HCT116 (cell line): ENCODE measurements at regions not wholly inside any gene's neighbourhood (a gene's known extent, or its start where the extent isn't known, plus 50 kb on each side); places are given as distances from the start of the nearest gene placed in this dataset.
"Not testable (repeated sequence)": the region's sequence is repeated elsewhere in the genome, so short reads cannot be mapped to it uniquely, and the experiment has no call there.

ENCODE experiments used
- ATAC-seq: fragments of 200-7000 bp; cut with Tn5 transposase; 2 replicates; pipeline ENCODE4 v1.9.1; 2020; ENCODE audit warnings: mild to moderate bottlenecking, moderate library complexity
- BruUV-seq: library from RNA; stranded (reverse); fragments of 400-500 nt; replicated peaks from 2 replicates; lab custom pipeline; 2021; lab: Mats Ljungman, UMichigan
- CTCF ChIA-PET: fragments of 300-600 bp; sonication (Branson Sonifier 250); formaldehyde crosslinking; loops from one replicate; lab custom pipeline; 2021; ENCODE audit warnings: antibody characterized with exemption; lab: Charles Lee
- POLR2A ChIA-PET: fragments of 300-600, 350-600 bp; sonication (Branson Sonifier 250); formaldehyde crosslinking; loops from one replicate; lab custom pipeline; 2021; ENCODE audit warnings: antibody characterized with exemption; lab: Charles Lee
- RAD21 ChIA-PET, 2 experiments: fragments of 300-600 bp; sonication (Branson Sonifier 250); formaldehyde crosslinking; loops; one replicate each; lab custom pipeline; 2023; ENCODE audit warnings: low total read pairs in 2 of 2; ENCODE audit not compliant: uncharacterized antibody in 2 of 2, unreplicated experiment in 2 of 2, low non-redundant PET in 1 of 2; lab: Charles Lee
- DNase-seq: peaks from one replicate; pipeline ENCODE4 v3.0.0-alpha.2; 2010; ENCODE audit warnings: low read depth, low spot score
- H2AFZ ChIP-seq: fragments of 200-600 bp; shearing (Covaris generic), sonication (generic); 2 replicates; pipeline ENCODE4 v1.6.1; 2017; ENCODE audit warnings: low read depth, mixed run types, mixed read lengths, antibody characterized with exemption, low read length; ENCODE audit not compliant: poor library complexity, severe bottlenecking
- H3K27ac ChIP-seq: 2 replicates; pipeline ENCODE4 v1.5.1; 2012; ENCODE audit warnings: low read depth, low read length
- H3K27me3 ChIP-seq: fragments of 200-600 bp; sonication (generic); 2 replicates; pipeline ENCODE4 v1.6.1; 2016; ENCODE audit warnings: mixed run types, low read length, mixed read lengths; ENCODE audit not compliant: insufficient read depth
- H3K36me3 ChIP-seq, 2 experiments: fragments of 200-500 bp in 1 of 2; fragments of 200-600 bp in 1 of 2; sonication (Bioruptor generic) in 1 of 2; sonication (generic) in 1 of 2; 2 replicates each; pipeline versions ENCODE4 v1.5.1 to v1.6.1; 2014 to 2016; ENCODE audit warnings: low read length in 2 of 2, inconsistent platforms in 1 of 2, mixed read lengths in 1 of 2, mixed run types in 1 of 2; ENCODE audit not compliant: insufficient read depth in 2 of 2, control insufficient read depth in 1 of 2
- H3K4me1 ChIP-seq, 2 experiments: fragments of 200-600 bp in 1 of 2; sonication (generic) in 1 of 2; 2 replicates each; pipeline versions ENCODE4 v1.5.1 to v1.6.1; 2012 to 2017; ENCODE audit warnings: low read length in 2 of 2, inconsistent platforms in 1 of 2, mild to moderate bottlenecking in 1 of 2, mixed read lengths in 1 of 2, mixed run types in 1 of 2, moderate library complexity in 1 of 2; ENCODE audit not compliant: insufficient read depth in 2 of 2, control insufficient read depth in 1 of 2
- H3K4me2 ChIP-seq: fragments of 200-600 bp; sonication (generic); 2 replicates; pipeline ENCODE4 v1.6.1; 2017; ENCODE audit warnings: mixed run types, low read length, mixed read lengths
- H3K4me3 ChIP-seq, 2 experiments: fragments of 200-600 bp in 1 of 2; sonication (generic) in 1 of 2; replicated peaks in 1 of 2; 2 replicates each; pipeline ENCODE4 v1.5.1; 2011 to 2016; ENCODE audit warnings: low read length in 2 of 2, control low read depth in 1 of 2, low read depth in 1 of 2, mild to moderate bottlenecking in 1 of 2, mixed read lengths in 1 of 2, mixed run types in 1 of 2
- H3K79me2 ChIP-seq: fragments of 200-600 bp; sonication (generic); 2 replicates; pipeline ENCODE4 v1.6.1; 2017; ENCODE audit warnings: mild to moderate bottlenecking, mixed run types, low read length, moderate library complexity, mixed read lengths; ENCODE audit not compliant: insufficient read depth
- H3K9ac ChIP-seq: fragments of 200-600 bp; sonication (generic); 2 replicates; pipeline ENCODE4 v1.6.1; 2016; ENCODE audit warnings: low read length, mixed read lengths
- H3K9me2 ChIP-seq: fragments of 200-600 bp; sonication (generic), shearing (Covaris generic); 2 replicates; pipeline ENCODE4 v1.6.1; 2017; ENCODE audit warnings: mixed run types, mild to moderate bottlenecking, moderate library complexity; ENCODE audit not compliant: insufficient read depth
- H3K9me3 ChIP-seq, 2 experiments: fragments of 200-500 bp in 1 of 2; fragments of 200-600 bp in 1 of 2; sonication (Bioruptor generic) in 1 of 2; sonication (generic) in 1 of 2; 2 replicates each; pipeline ENCODE4 v1.6.1; 2014 to 2017; ENCODE audit warnings: low read length in 2 of 2, mixed read lengths in 2 of 2, inconsistent platforms in 1 of 2, low read depth in 1 of 2, mild to moderate bottlenecking in 1 of 2, mixed run types in 1 of 2, moderate library complexity in 1 of 2; ENCODE audit not compliant: control insufficient read depth in 1 of 2, insufficient read depth in 1 of 2
- H4K20me1 ChIP-seq: fragments of 200-600 bp; sonication (generic), shearing (Covaris generic); 2 replicates; pipeline ENCODE4 v1.6.1; 2017; ENCODE audit warnings: mixed run types, mild to moderate bottlenecking, moderate library complexity; ENCODE audit not compliant: insufficient read depth
- CEBPB ChIP-seq: IDR thresholded peaks from 2 replicates; pipeline ENCODE4 v1.6.1; 2012; ENCODE audit warnings: low read depth
- ELF1 ChIP-seq: IDR thresholded peaks from 2 replicates; pipeline ENCODE4 v1.6.1; 2012; ENCODE audit warnings: low read depth, borderline replicate concordance
- EZH2phosphoT487 ChIP-seq: fragments of 200-600 bp; IDR thresholded peaks from 2 replicates; pipeline ENCODE4 v1.6.1; 2018; ENCODE audit warnings: antibody characterized with exemption, borderline replicate concordance
- MAX ChIP-seq: IDR thresholded peaks from 2 replicates; pipeline ENCODE4 v1.6.1; 2012
- POLR2AphosphoS5 ChIP-seq: IDR thresholded peaks from 2 replicates; pipeline ENCODE4 v1.6.1; 2011; ENCODE audit warnings: mild to moderate bottlenecking, low read depth, low read length, moderate library complexity
- REST ChIP-seq: IDR thresholded peaks from 2 replicates; pipeline ENCODE4 v1.6.1; 2012; ENCODE audit warnings: low read depth
- SIN3A ChIP-seq: IDR thresholded peaks from 2 replicates; pipeline ENCODE4 v1.6.1; 2012; ENCODE audit warnings: low read depth
- YY1 ChIP-seq: IDR thresholded peaks from 2 replicates; pipeline ENCODE4 v1.6.1; 2011; ENCODE audit warnings: low read length, low read depth, moderate library complexity, mild to moderate bottlenecking; ENCODE audit not compliant: insufficient replicate concordance; ENCODE audit errors: extremely low read depth
- ZFX ChIP-seq: fragments of 450-650 bp; IDR thresholded peaks from 2 replicates; pipeline ENCODE4 v1.6.1; 2017
- ZNF274 ChIP-seq: fragments of 200-500 bp; sonication (Bioruptor generic); IDR thresholded peaks from 2 replicates; pipeline ENCODE4 v1.6.1; 2014; ENCODE audit warnings: mild to moderate bottlenecking, low read depth, low read length, inconsistent platforms
- intact Hi-C: fragments of 100-400 bp; cut with micrococcal nuclease; formaldehyde crosslinking; loops from 2 replicates; pipeline ENCODE4 v1.10.0; 2022
- TF ChIP-seq, protein P1 (sequence below): IDR thresholded peaks from 2 replicates; pipeline ENCODE4 v1.6.1; 2011; ENCODE audit warnings: mild to moderate bottlenecking, low read length, moderate library complexity; ENCODE audit not compliant: insufficient replicate concordance; ENCODE audit errors: extremely low read depth
- TF ChIP-seq, protein P2 (sequence below): IDR thresholded peaks from 2 replicates; pipeline ENCODE4 v1.6.1; 2012

GRCh38 chr4:123536225-123536624 lies 139.6 kb downstream of the SPRY1 start:
- no TSS peak for BruUV-seq
- Histone ChIP-seq H3K9me2 (no peaks in the 10 kb centered on the region; the same call in 1 of the 2 replicates), H3K36me3 (no peaks in the 10 kb centered on the region), H3K27me3 (no peaks in the 10 kb centered on the region), H3K27ac (no peak overlapping the region), H4K20me1 (no peaks in the 10 kb centered on the region), H2AFZ (no peak overlapping the region), H3K4me2 (no peak overlapping the region), H3K9me3 (no peaks in the 10 kb centered on the region), H3K4me3 (no peak overlapping the region), H3K4me1 (no peaks in the 10 kb centered on the region), H3K9ac (no peak overlapping the region), H3K79me2 (no peaks in the 10 kb centered on the region)
- ChIA-PET CTCF (interaction anchor here (1.4 kb wide), 1 partner anchor 28 kb away, joined by 4 read pairs; no protein-coding TSS in a partner anchor), RAD21 (no interaction called here), POLR2A (no interaction called here)
- intact Hi-C loops, result no loop called here
- no peak for ATAC-seq
- DNase-seq, result no peak
- TF ChIP-seq POLR2AphosphoS5 (no peak), ELF1 (no peak), YY1 (no peak), ZFX (no peak), EZH2phosphoT487 (no peak), REST (no peak), SIN3A (no peak), MAX (no peak), CEBPB (no peak), ZNF274 (no peak)
- TF ChIP-seq, protein P1, sequence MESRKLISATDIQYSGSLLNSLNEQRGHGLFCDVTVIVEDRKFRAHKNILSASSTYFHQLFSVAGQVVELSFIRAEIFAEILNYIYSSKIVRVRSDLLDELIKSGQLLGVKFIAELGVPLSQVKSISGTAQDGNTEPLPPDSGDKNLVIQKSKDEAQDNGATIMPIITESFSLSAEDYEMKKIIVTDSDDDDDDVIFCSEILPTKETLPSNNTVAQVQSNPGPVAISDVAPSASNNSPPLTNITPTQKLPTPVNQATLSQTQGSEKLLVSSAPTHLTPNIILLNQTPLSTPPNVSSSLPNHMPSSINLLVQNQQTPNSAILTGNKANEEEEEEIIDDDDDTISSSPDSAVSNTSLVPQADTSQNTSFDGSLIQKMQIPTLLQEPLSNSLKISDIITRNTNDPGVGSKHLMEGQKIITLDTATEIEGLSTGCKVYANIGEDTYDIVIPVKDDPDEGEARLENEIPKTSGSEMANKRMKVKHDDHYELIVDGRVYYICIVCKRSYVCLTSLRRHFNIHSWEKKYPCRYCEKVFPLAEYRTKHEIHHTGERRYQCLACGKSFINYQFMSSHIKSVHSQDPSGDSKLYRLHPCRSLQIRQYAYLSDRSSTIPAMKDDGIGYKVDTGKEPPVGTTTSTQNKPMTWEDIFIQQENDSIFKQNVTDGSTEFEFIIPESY, result no peak
- TF ChIP-seq, protein P2, sequence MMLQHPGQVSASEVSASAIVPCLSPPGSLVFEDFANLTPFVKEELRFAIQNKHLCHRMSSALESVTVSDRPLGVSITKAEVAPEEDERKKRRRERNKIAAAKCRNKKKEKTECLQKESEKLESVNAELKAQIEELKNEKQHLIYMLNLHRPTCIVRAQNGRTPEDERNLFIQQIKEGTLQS, result no peak

DNA sequence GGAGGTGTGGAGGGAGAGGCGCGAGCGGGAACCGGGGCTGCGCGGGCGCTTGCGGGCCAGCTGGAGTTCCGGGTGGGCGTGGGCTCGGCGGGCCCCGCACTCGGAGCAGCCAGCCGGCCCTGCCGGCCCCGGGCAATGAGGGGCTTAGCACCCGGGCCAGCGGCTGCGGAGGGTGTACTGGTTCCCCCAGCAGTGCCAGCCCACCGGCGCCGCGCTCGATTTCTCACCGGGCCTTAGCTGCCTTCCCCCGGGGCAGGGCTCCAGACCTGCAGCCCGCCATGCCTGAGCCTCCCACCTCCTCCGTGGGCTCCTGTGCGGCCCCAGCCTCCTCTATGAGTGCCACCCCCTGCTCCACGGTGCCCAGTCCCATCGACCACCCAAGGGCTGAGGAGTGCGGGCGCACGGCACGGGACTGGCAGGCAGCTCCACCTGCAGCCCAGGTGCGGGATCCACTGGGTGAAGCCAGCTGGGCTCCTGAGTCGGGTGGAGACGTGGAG lies 141.4 kb downstream of the SPRY1 start:
- H3K9me3 ChIP-seq, DNase-seq, H3K4me1 ChIP-seq, H4K20me1 ChIP-seq, ATAC-seq, H3K9ac ChIP-seq, intact Hi-C loops, H3K27me3 ChIP-seq, H3K9me2 ChIP-seq, RAD21 ChIA-PET, H3K79me2 ChIP-seq, POLR2A ChIA-PET, H3K36me3 ChIP-seq, H2AFZ ChIP-seq, H3K4me2 ChIP-seq, H3K27ac ChIP-seq, CTCF ChIA-PET, BruUV-seq, H3K4me3 ChIP-seq: not testable (repeated sequence)
